ENCODE measurements at regions not wholly inside any gene's neighbourhood (a gene's known extent, or its start where the extent isn't known, plus 50 kb on each side); places are given as distances from the start of the nearest gene placed in this dataset.

- peak in 1 of 2 donors; percentile 61 for DNase-seq (ENCODE audit: low read depth in 2 of 2)
- no peak for TF ChIP-seq CTCF (IDR thresholded peaks at IDR 0.05; ENCODE audit: low read depth, low read length)
- no peak overlapping the region for H3K4me3 ChIP-seq (replicated peaks in 1 of 2; ENCODE audit: low read depth in 2 of 2, low read length in 2 of 2)
Measured at GRCh38 chr7:81577642-81578340, 192.1 kb downstream of the HGF start.

GRCh38 chr7:81574723-81575326 is 195.0 kb downstream of the HGF start:
- no peak for TF ChIP-seq CTCF (IDR thresholded peaks at IDR 0.05; ENCODE audit: low read depth, low read length)
- no peak overlapping the region for H3K4me3 ChIP-seq (replicated peaks in 1 of 2; ENCODE audit: low read depth in 2 of 2, low read length in 2 of 2)
- DNase-seq (ENCODE audit: low read depth in 2 of 2) = peak; percentile 67 to 85

- TF ChIP-seq CTCF (IDR thresholded peaks at IDR 0.05; ENCODE audit: low read depth, low read length) = no peak
- no peak for DNase-seq (ENCODE audit: low read depth in 2 of 2)
- no peak overlapping the region for H3K4me3 ChIP-seq (replicated peaks in 1 of 2; ENCODE audit: low read depth in 2 of 2, low read length in 2 of 2)
Measured at GRCh38 chr7:81573932-81574331, 195.9 kb downstream of the HGF start.

GRCh38 chr7:81573128-81573527 is 196.7 kb downstream of the HGF start:
- H3K4me3 ChIP-seq (replicated peaks in 1 of 2; ENCODE audit: low read depth in 2 of 2, low read length in 2 of 2) = no peak overlapping the region
- TF ChIP-seq CTCF (IDR thresholded peaks at IDR 0.05; ENCODE audit: low read depth, low read length) = no peak
- DNase-seq (ENCODE audit: low read depth in 2 of 2) = no peak

GRCh38 chr7:81562581-81562980 is 207.3 kb downstream of the HGF start:
- no peak overlapping the region for H3K4me3 ChIP-seq (replicated peaks in 1 of 2; ENCODE audit: low read depth in 2 of 2, low read length in 2 of 2)
- no peak for TF ChIP-seq CTCF (IDR thresholded peaks at IDR 0.05; ENCODE audit: low read depth, low read length)
- DNase-seq (ENCODE audit: low read depth in 2 of 2) = no peak

GRCh38 chr7:81560708-81561107 is 209.1 kb downstream of the HGF start:
- H3K4me3 ChIP-seq (replicated peaks in 1 of 2; ENCODE audit: low read depth in 2 of 2, low read length in 2 of 2) = no peak overlapping the region
- no peak for DNase-seq (ENCODE audit: low read depth in 2 of 2)
- TF ChIP-seq CTCF (IDR thresholded peaks at IDR 0.05; ENCODE audit: low read depth, low read length) = no peak

Data from cardiac fibroblast (primary cell).